Uterus (tissue), 2 donors: ENCODE measurements at regions not wholly inside any gene's neighbourhood (a gene's known extent, or its start where the extent isn't known, plus 50 kb on each side); places are given as distances from the start of the nearest gene placed in this dataset.

Experiments
- CTCF ChIP-seq, 4 experiments: fragments of 200-600 bp in 2 of 4; fragments of 450-650 bp in 2 of 4; sonication (generic) in 2 of 4; IDR thresholded peaks; one replicate each; pipeline ENCODE4 v1.5.1; 2016 to 2019; ENCODE audit warnings: antibody characterized with exemption in 4 of 4, mild to moderate bottlenecking in 2 of 4, moderate library complexity in 1 of 4
- POLR2A ChIP-seq, 2 donors: fragments of 450-650 bp; IDR thresholded peaks; one replicate each; pipeline ENCODE4 v1.6.1; 2016; ENCODE audit warnings: antibody characterized with exemption in 2 of 2, mild to moderate bottlenecking in 1 of 2, moderate library complexity in 1 of 2

- TF ChIP-seq CTCF (IDR thresholded peaks at IDR 0.05), result no peak
- no peak for TF ChIP-seq POLR2A (IDR thresholded peaks at IDR 0.05)
Observed at GRCh38 chr6:140245296-140246040, 871.0 kb upstream of the CITED2 start.
